GM18858 (cell line): ENCODE measurements at regions not wholly inside any gene's neighbourhood (a gene's known extent, or its start where the extent isn't known, plus 50 kb on each side); places are given as distances from the start of the nearest gene placed in this dataset.
"Not testable (repeated sequence)": the region's sequence is repeated elsewhere in the genome, so short reads cannot be mapped to it uniquely, and the experiment has no call there.

Source experiments
- ATAC-seq: cut with Tn5 transposase; IDR thresholded peaks from one replicate; pipeline ENCODE4 v1.9.1; 2021; ENCODE audit not compliant: unreplicated experiment

- ATAC-seq = no peak
Measured at GRCh38 chr7:13737563-13737962, 251.9 kb downstream of the ETV1 start.

- ATAC-seq = no peak
Measured at GRCh38 chr7:13742126-13742525, 247.3 kb downstream of the ETV1 start.

GRCh38 chr7:13742811-13743210, 246.7 kb downstream of the ETV1 start:
- no peak for ATAC-seq

GRCh38 chr7:13743226-13743625, 246.2 kb downstream of the ETV1 start:
- no peak for ATAC-seq

- no peak for ATAC-seq
Measured at GRCh38 chr7:13745530-13745929, 243.9 kb downstream of the ETV1 start.

- ATAC-seq = no peak
Measured at GRCh38 chr7:13748998-13749397, 240.5 kb downstream of the ETV1 start.

GRCh38 chr7:13749636-13750035, 239.8 kb downstream of the ETV1 start:
- ATAC-seq = no peak

- no peak for ATAC-seq
Measured at GRCh38 chr7:13751766-13752165, 237.7 kb downstream of the ETV1 start.

GRCh38 chr7:13757841-13758240, 231.6 kb downstream of the ETV1 start:
- no peak for ATAC-seq

GRCh38 chr7:13765853-13766252, 223.6 kb downstream of the ETV1 start:
- ATAC-seq = not testable (repeated sequence)

- ATAC-seq = no peak
Measured at GRCh38 chr7:13770305-13770704, 219.2 kb downstream of the ETV1 start.

- ATAC-seq = no peak
Measured at GRCh38 chr7:13774976-13775375, 214.5 kb downstream of the ETV1 start.

GRCh38 chr7:13777242-13777641, 212.2 kb downstream of the ETV1 start:
- no peak for ATAC-seq

- no peak for ATAC-seq
Measured at GRCh38 chr7:13778967-13779366, 210.5 kb downstream of the ETV1 start.

- no peak for ATAC-seq
Measured at GRCh38 chr7:13790611-13791010, 198.9 kb downstream of the ETV1 start.

- ATAC-seq = no peak
Measured at GRCh38 chr7:13792208-13792607, 197.3 kb downstream of the ETV1 start.

- ATAC-seq = no peak
Measured at GRCh38 chr7:13793926-13794325, 195.5 kb downstream of the ETV1 start.

- no peak for ATAC-seq
Measured at GRCh38 chr7:13794581-13794980, 194.9 kb downstream of the ETV1 start.

GRCh38 chr7:13797545-13797944, 191.9 kb downstream of the ETV1 start:
- no peak for ATAC-seq

- ATAC-seq = no peak
Measured at GRCh38 chr7:13800694-13801448, 188.6 kb downstream of the ETV1 start.

GRCh38 chr7:13801669-13802068, 187.8 kb downstream of the ETV1 start:
- ATAC-seq = no peak

- no peak for ATAC-seq
Measured at GRCh38 chr7:13802651-13803050, 186.8 kb downstream of the ETV1 start.

GRCh38 chr7:13803134-13803533, 186.3 kb downstream of the ETV1 start:
- ATAC-seq = no peak
